A549 (cell line): ENCODE measurements at regions not wholly inside any gene's neighbourhood (a gene's known extent, or its start where the extent isn't known, plus 50 kb on each side); places are given as distances from the start of the nearest gene placed in this dataset.

Source experiments
- CHD2 ChIP-seq: fragments of 150-350 bp; IDR thresholded peaks from 2 replicates; pipeline ENCODE4 v1.6.1; 2014; ENCODE audit warnings: low read length; ENCODE audit not compliant: partially characterized antibody
- CTCF ChIP-seq: fragments of >200 bp; sonication (Bioruptor Twin); formaldehyde crosslinking; IDR thresholded peaks from 3 replicates; pipeline ENCODE4 v1.5.1; 2016
- EP300 ChIP-seq, 2 experiments: fragments of >200 bp; sonication (Bioruptor Twin); formaldehyde crosslinking; IDR thresholded peaks; 2 replicates in 1 of 2; 3 replicates in 1 of 2; pipeline ENCODE4 v1.6.1; 2016 to 2017
- POLR2A ChIP-seq: IDR thresholded peaks from 2 replicates; pipeline ENCODE4 v1.6.1; 2012; ENCODE audit warnings: mild to moderate bottlenecking, low read length
- REST ChIP-seq: fragments of 200-600 bp; sonication (generic); IDR thresholded peaks from 2 replicates; pipeline ENCODE4 v1.6.1; 2016; ENCODE audit warnings: antibody characterized with exemption, mild to moderate bottlenecking, moderate library complexity
- TP53 ChIP-seq: fragments of 250-450 bp; sonication (Bioruptor Pico); IDR thresholded peaks from 2 replicates; pipeline ENCODE4 v1.5.0; 2021; ENCODE audit warnings: mild to moderate bottlenecking, moderate library complexity

- no peak for TF ChIP-seq EP300 (IDR thresholded peaks at IDR 0.05)
- no peak for TF ChIP-seq TP53
- TF ChIP-seq CHD2, result no peak
- TF ChIP-seq CTCF, result no peak
- no peak for TF ChIP-seq POLR2A
- no peak for TF ChIP-seq REST
Observed at GRCh38 chr21:19322360-19322759, 918.8 kb upstream of the TMPRSS15 start.
